ENCODE measurements at regions not wholly inside any gene's neighbourhood (a gene's known extent, or its start where the extent isn't known, plus 50 kb on each side); places are given as distances from the start of the nearest gene placed in this dataset.
A peak's percentile ranks its signal among the peaks of the same experiment; 100 is the strongest.

DNA sequence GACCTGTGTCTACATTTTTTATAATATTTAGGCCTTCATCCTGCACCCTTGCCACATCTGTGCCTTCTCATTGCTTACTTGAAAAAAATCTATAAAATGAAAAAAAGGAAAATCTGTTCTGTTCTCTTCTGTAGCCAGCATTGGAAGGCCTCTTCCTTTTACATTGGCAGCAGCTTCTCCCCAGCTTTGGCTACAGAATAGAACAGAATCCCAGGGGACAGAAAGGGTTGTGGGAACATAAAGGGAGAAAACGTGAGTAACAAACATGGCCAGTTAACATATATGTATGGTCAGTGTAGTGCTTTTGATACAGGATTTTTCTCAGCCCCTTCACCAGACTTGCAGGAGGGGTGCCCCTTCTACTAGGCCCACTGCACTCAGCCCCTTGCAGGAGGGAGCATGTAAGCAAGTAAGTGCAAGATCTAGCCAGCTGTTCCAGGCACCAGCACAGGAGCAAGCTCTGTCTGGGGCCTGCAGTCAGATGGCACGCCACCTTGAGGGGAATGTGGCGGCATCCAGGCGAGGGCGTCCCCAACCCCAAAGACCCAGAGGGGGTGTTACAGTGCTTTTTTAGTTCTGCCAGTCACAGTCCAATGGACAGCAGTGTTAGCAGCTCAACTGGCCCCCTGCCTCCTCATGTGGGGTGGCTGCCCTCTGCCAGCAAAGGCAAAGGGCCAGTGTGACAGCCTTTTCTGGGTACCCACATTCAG is 330.5 kb upstream of the ZNF462 start:
- Histone ChIP-seq H3K27me3 (no peaks in the 10 kb centered on the region), H2AFZ (replicated peaks) (peak overlapping the region; percentile 12), H3K36me3 (no peaks in the 10 kb centered on the region), H3K4me3 (no peak overlapping the region), H4K20me1 (ENCODE audit: low read depth) (no peaks in the 10 kb centered on the region), H3K27ac (no peak overlapping the region), H3K9me3 (ENCODE audit: low read depth) (no peaks in the 10 kb centered on the region), H3K9ac (no peak overlapping the region), H3F3A (ENCODE audit: low read depth) (no peaks in the 10 kb centered on the region), H3K4me1 (peaks cover 6% of the 10 kb centered on the region), H3K79me2 (ENCODE audit: low read depth) (no peaks in the 10 kb centered on the region), H3K4me2 (no peak overlapping the region)
- Mint-ChIP-seq H3K36me3 (no peaks in the 10 kb centered on the region), H3K27me3 (ENCODE audit: insufficient read depth, low read depth) (peaks cover 3% of the 10 kb centered on the region), H3K4me3 (no peak overlapping the region), H3K27ac (no peak overlapping the region), H3K4me1 (peaks cover 3% of the 10 kb centered on the region), H3K9me3 (no peaks in the 10 kb centered on the region)
- no peak for DNase-seq (ENCODE audit: low spot score)
- TF ChIP-seq CTCF (IDR thresholded peaks at IDR 0.05) (no peak), EZH2phosphoT487 (IDR thresholded peaks at IDR 0.05) (no peak), EZH2 (IDR thresholded peaks at IDR 0.05) (no peak)

DNA sequence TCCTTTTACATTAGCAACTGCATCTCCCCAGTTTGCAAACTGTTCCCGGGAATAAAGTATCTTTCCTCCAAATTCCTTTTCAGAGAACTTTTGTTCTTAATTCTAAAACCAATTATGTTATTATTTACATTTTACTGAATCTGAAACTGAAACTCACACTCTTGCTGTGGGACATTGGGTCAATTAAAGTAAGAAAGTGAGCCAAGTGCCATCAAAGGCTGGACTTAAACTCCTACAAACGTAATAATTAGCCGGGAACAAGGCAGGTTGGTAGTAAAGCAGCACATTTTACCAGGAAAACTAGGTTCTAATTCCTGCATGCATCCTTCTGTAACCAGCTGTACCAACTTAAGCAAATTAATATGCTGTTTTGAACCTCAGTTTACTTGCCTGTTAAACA is 328.2 kb upstream of the ZNF462 start:
- H3K4me1 ChIP-seq: peaks cover 6% of the 10 kb centered on the region

GRCh38 chr9:106535439-106535838 is 327.5 kb upstream of the ZNF462 start:
- Mint-ChIP-seq H3K27ac (no peak overlapping the region), H3K4me1 (peaks cover 3% of the 10 kb centered on the region), H3K36me3 (no peaks in the 10 kb centered on the region), H3K4me3 (no peak overlapping the region), H3K27me3 (ENCODE audit: insufficient read depth, low read depth) (no peaks in the 10 kb centered on the region), H3K9me3 (peaks cover 2% of the 10 kb centered on the region)
- Histone ChIP-seq H3K9ac (no peak overlapping the region), H3K4me2 (no peak overlapping the region), H3K79me2 (ENCODE audit: low read depth) (no peaks in the 10 kb centered on the region), H3F3A (ENCODE audit: low read depth) (no peaks in the 10 kb centered on the region), H3K36me3 (no peaks in the 10 kb centered on the region), H3K27me3 (no peaks in the 10 kb centered on the region), H3K27ac (no peak overlapping the region), H3K9me3 (ENCODE audit: low read depth) (no peaks in the 10 kb centered on the region), H3K4me1 (peaks cover 6% of the 10 kb centered on the region), H3K4me3 (no peak overlapping the region), H4K20me1 (ENCODE audit: low read depth) (no peaks in the 10 kb centered on the region), H2AFZ (replicated peaks) (peak overlapping the region; percentile 11)
- DNase-seq (ENCODE audit: low spot score): peak; percentile 9
- TF ChIP-seq CTCF (IDR thresholded peaks at IDR 0.05): no peak
- no peak for TF ChIP-seq EZH2 (IDR thresholded peaks at IDR 0.05)
- TF ChIP-seq EZH2phosphoT487 (IDR thresholded peaks at IDR 0.05): no peak

More for the DNA sequence above, 328.2 kb upstream of the ZNF462 start:
- TF ChIP-seq EZH2phosphoT487 (IDR thresholded peaks at IDR 0.05) (no peak), CTCF (IDR thresholded peaks at IDR 0.05) (no peak), EZH2 (IDR thresholded peaks at IDR 0.05) (no peak)
- H4K20me1 ChIP-seq (ENCODE audit: low read depth): no peaks in the 10 kb centered on the region
- H3K9me3 Mint-ChIP-seq: peaks cover 2% of the 10 kb centered on the region
- H3K27me3 Mint-ChIP-seq (ENCODE audit: insufficient read depth, low read depth): peaks cover 3% of the 10 kb centered on the region
- H3K4me3 ChIP-seq: no peak overlapping the region
- H3K9me3 ChIP-seq (ENCODE audit: low read depth): no peaks in the 10 kb centered on the region
- H2AFZ ChIP-seq (replicated peaks): peak overlapping the region; percentile 47
- H3K4me1 Mint-ChIP-seq: peaks cover 3% of the 10 kb centered on the region
- H3K9ac ChIP-seq: no peak overlapping the region
- no peak overlapping the region for H3K4me3 Mint-ChIP-seq
- H3K27ac Mint-ChIP-seq: no peak overlapping the region
- H3K36me3 ChIP-seq: no peaks in the 10 kb centered on the region
- no peak overlapping the region for H3K27ac ChIP-seq
- H3K27me3 ChIP-seq: no peaks in the 10 kb centered on the region
- H3K4me2 ChIP-seq: no peak overlapping the region
- no peaks in the 10 kb centered on the region for H3K36me3 Mint-ChIP-seq
- no peaks in the 10 kb centered on the region for H3F3A ChIP-seq (ENCODE audit: low read depth)
- no peaks in the 10 kb centered on the region for H3K79me2 ChIP-seq (ENCODE audit: low read depth)
- DNase-seq (ENCODE audit: low spot score): no peak

All from neural progenitor cell (in vitro differentiated cells).